HG03060 (cell line): ENCODE measurements at regions not wholly inside any gene's neighbourhood (a gene's known extent, or its start where the extent isn't known, plus 50 kb on each side); places are given as distances from the start of the nearest gene placed in this dataset.
"Not testable (repeated sequence)": the region's sequence is repeated elsewhere in the genome, so short reads cannot be mapped to it uniquely, and the experiment has no call there.

Experiments
- ATAC-seq: cut with Tn5 transposase; IDR thresholded peaks from one replicate; pipeline ENCODE4 v1.9.1; 2021; ENCODE audit warnings: low read depth, moderate number of reproducible peaks; ENCODE audit not compliant: unreplicated experiment

DNA sequence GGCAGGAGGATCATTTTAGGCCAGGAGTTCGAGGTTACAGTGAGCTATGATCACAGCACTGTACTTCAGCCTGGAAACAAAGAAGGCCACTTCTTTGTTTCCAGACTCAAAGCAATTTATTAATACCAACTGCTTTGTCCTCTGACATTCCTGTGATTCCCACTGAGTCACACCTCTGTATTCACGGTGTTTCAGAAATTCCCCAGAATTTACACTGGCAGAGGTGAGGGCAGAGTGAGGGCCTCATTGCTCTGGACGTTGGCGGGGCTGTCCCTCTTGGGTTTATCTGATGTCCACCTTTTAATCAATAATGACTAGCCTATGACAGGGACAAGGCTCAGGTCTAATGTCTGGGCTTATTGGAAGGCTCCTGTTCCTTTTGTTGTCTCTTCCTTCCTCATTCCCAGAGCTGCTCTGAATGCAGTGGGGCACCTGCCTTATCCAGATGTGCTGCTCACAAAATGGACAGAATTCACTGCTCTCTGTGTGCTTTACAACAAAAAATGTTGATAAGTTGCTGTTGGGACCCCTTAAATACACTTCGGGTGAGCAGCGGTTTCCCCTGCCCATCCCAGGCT is 160.1 kb downstream of the BCL2L11 start:
- ATAC-seq: not testable (repeated sequence)

GRCh38 chr2:111282162-111282561 is 161.4 kb downstream of the BCL2L11 start:
- not testable (repeated sequence) for ATAC-seq

DNA sequence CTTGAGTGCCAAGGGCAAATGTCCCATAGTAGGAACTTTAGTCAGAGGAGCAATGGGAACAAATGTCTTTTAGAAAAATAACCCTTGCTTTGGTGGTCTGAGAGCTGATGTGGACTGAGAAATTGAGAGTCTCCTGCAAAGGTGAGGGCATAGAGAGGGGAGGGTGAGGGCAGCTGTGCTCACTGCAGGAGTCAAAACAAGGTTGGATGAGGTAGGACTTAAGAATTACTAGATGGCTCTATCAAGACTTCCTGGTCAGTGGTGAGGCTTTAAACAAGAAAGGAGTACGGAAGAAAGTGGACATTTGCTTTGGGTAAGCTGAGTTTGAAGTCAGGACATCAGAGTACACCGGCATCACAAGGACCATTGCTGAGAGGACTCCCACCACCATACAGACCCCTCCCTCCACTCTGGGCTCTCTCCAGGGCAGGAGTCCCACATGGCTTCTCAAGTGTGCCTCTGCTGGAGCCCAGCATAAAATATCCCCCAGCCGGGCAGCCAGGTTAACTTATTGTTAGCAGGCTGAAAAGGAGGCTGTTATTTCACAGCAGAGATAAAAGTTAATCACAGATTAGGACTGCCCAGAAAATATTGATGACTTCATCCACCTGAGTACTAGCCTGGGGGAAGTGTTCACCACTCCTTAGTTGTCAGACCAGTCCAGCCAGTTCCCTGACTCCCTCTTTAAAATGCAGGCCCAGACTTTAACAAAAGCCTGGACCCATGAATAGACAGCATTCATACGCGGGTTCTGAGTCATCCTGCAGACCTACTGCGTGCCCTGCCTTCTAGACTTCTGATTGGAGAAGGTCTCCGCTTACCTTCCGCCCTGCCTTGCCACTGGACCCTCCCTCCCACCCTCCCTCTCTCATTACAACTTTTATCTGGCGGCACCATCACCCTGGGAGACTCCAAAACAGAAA is 167.2 kb downstream of the BCL2L11 start:
- not testable (repeated sequence) for ATAC-seq

DNA sequence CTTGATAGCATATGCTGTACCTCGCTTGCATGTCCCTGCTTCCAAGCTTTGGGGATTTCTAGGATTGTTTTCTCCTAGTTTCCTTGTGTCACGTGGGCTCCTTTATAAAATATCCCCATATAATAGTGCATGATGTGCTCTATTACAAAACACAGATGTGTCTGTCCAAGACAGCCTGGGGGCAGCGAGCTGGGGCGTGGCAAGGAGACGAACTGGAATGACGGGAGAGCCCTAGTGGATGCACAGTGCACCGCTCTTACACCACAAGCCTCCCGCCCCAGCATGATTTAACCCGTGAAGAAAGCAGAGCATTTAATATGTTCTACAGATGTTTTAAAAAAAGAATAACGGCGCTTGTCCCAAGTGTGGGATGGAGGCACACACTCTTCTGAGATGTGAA is 169.7 kb downstream of the BCL2L11 start:
- not testable (repeated sequence) for ATAC-seq

DNA sequence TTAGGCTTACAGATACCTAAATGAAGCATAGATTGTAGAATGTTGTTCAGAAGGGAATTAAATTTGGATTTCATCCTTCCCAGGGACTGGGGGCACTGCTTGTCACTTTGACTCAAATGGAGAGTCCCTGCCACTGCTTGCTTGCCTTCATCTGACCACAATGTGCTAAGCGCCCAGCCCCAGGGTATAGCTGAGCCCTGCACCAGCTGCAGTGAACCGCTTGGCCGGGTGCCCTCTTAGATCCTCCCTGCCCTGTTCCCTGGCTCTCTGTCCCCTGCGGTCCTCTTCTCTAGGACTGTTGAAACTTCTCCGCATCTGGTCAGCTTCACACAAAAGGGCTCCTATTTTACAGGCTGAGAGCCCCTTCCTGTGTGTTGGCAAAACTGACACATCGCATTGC is 170.9 kb downstream of the BCL2L11 start:
- ATAC-seq: not testable (repeated sequence)

DNA sequence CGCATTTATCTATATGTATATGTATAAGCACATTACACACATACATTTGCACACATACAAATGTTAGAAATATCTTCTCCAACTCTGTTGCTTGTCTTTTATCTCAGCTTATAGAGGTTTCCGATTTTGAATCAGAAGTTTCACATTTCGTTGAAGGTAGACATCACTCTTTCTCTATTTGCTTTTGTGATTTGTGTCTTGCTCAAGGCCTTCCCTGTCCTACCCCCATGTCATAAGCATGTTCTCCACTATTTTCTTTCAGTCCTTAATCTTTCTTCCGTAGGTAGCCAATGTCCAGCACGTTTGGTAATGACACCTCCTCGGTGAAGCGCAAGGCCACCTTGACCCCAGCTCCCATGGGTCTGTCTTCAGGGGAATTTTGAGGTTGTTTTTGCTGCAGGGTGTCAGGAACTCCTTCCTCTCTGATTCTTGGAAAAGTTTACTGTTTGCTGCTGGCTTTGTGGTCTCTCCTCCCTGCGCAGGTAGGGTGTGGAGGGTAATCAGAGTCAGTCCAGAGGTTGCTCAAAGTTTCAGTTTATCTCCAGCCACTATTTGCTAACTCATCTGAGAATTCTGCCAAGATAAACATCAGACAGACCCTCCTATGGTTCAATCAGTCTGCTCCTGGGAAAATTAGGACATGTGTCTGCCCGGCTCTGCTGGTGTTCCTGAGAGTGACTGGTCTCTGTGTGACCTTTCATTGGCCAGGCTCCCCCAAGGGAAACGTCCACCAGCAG is 171.7 kb downstream of the BCL2L11 start:
- not testable (repeated sequence) for ATAC-seq

DNA sequence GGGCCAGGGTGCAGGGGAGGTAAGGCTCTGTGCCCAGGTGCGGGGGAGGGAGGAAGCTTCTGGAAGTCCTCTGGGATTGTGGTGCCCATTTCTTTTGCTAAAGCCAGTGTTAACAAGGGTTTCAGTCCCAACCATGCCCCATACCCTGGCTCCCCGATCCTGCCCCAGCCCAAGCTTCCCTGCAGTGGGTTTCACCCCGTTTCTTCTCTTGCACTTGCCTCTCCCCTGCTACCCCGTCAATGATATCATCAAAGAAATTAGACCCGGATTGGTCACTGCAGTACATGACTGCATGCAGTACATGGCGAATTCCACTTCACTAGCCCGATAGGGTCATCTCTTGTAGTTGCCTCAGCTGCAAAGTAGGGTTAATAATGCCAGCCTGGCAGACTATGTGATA is 174.0 kb downstream of the BCL2L11 start:
- not testable (repeated sequence) for ATAC-seq

DNA sequence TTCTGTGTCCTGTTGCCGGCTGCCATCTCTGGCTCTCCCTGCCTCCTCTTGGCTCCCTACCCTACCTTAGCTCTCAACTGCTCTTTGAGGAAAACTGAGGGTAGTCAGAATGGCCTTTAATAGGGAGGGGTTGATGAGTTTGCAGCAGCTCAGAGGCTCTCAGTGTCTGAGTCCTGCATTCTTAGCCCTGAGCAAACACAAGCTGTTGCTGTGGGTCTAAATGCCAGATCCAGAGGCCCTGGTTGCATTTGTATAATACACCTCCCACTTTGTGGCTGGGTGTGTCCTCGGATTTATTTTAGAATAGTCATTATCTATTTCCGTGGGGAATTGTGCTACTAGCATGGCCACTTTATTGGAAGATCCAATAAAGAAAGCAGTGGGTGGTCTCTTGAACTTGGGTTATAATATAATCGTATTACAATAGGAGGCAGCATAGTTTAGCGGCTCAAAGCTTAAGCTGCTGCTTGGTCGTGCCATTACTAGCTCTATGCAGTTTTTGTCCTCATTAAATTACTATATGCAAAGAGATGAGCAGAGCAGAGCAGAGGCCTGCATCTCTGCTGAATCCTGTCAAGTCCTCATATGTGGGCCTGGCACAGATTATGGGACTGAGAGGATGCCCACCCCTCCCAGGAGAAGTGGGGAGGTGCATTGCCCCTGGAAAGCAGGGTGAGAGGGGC is 175.5 kb downstream of the BCL2L11 start:
- ATAC-seq: not testable (repeated sequence)

GRCh38 chr2:111297128-111297527 is 176.4 kb downstream of the BCL2L11 start:
- ATAC-seq: not testable (repeated sequence)

DNA sequence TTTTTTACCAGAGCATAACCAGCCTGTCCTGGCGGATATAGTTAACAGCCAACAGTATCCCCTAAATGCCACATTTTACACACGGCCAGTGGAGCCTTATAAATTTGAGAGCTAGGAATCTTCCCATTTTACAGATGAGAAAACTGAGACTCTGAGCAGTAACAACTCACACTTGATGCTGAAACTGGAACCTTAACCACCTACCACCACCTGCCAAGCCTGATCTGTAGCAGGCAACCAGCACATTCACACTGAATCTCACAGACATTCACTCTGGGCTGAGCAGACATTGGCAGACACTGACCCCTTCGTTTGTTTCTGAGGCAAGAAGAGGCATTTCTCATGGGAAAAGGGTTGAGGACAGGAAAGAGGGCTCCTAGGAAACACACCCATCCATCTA is 178.2 kb downstream of the BCL2L11 start:
- ATAC-seq: not testable (repeated sequence)

DNA sequence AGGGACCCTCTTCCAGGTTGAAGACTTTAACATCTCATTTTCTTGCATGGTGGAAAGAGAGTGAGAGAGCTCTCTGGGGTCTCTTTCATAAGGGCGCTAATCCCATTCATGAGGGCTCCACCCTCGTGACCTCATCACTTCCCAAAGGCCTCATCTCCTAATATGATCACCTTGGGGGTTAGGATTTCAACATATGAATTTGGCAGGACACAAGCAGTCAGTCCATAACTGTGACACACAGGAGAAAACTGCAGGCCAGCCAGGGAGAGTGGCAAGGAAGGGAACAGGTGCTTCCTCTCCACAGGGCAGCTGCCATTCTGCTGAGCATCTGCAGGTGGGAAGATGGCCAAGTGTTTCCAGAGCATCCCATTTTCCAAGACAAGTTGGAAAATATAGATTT is 178.9 kb downstream of the BCL2L11 start:
- ATAC-seq: not testable (repeated sequence)

- not testable (repeated sequence) for ATAC-seq
These were observed 181.0 kb downstream of the BCL2L11 start for GRCh38 chr2:111301677-111302076.

GRCh38 chr2:111302397-111303218 is 181.9 kb downstream of the BCL2L11 start:
- ATAC-seq: not testable (repeated sequence)

GRCh38 chr2:111307302-111307701 is 186.6 kb downstream of the BCL2L11 start:
- not testable (repeated sequence) for ATAC-seq

- ATAC-seq: not testable (repeated sequence)
These were observed 188.7 kb downstream of the BCL2L11 start for GRCh38 chr2:111309231-111310075.

- not testable (repeated sequence) for ATAC-seq
These were observed 189.7 kb downstream of the BCL2L11 start for GRCh38 chr2:111310395-111310794.

GRCh38 chr2:111311568-111311967 is 190.9 kb downstream of the BCL2L11 start:
- ATAC-seq: not testable (repeated sequence)

DNA sequence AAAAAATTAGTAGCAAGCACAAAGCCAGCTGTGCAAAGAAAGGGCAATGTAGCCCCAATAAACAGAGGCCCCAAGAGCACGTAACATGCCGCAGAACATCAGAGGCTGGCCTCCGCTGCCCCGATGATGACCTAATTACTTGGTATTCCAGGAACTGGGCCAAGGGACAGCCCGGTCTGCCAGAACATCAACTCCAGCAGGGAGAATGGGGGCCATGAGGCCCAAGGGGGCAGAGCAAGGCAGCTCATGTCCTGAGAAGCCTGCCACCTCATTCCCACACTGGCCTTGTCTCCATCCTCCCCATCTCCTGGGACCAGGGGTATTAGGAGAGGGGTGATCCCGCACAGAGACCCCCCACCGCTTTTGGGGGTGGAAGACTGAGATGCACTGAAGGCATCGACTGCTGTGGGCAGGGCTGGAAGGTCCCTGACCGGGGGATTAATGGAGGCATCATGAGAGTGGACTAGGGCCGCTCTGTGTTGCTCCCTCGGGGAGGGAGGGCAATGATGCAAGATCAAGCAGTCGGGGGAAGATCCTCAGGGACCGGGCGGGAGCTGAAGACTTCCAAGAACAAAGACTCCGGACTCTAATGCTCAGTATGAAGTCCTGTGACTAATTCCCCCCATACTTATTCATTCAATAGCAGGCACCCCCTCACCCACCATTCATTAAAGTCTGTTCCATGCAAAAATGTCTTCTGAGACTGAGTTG is 192.3 kb downstream of the BCL2L11 start:
- ATAC-seq: not testable (repeated sequence)
